Ishikawa (cell line): ENCODE measurements at regions not wholly inside any gene's neighbourhood (a gene's known extent, or its start where the extent isn't known, plus 50 kb on each side); places are given as distances from the start of the nearest gene placed in this dataset.

Source experiments
- CEBPB ChIP-seq: IDR thresholded peaks from 2 replicates; pipeline ENCODE4 v1.6.1; 2012
- CREB1 ChIP-seq: IDR thresholded peaks from 2 replicates; pipeline ENCODE4 v1.6.1; 2012; ENCODE audit warnings: low read depth
- EGR1 ChIP-seq: IDR thresholded peaks from 2 replicates; pipeline ENCODE4 v1.6.1; 2012
- EP300 ChIP-seq: IDR thresholded peaks from 2 replicates; pipeline ENCODE4 v1.6.1; 2012; ENCODE audit warnings: borderline replicate concordance
- FOXM1 ChIP-seq: IDR thresholded peaks from 2 replicates; pipeline ENCODE4 v1.6.1; 2012; ENCODE audit warnings: low read depth, borderline replicate concordance
- MAX ChIP-seq: IDR thresholded peaks from 2 replicates; pipeline ENCODE4 v1.6.1; 2012
- RAD21 ChIP-seq: IDR thresholded peaks from 2 replicates; pipeline ENCODE4 v1.6.1; 2012; ENCODE audit warnings: low read depth
- REST ChIP-seq: IDR thresholded peaks from 2 replicates; pipeline ENCODE4 v1.6.1; 2012; ENCODE audit warnings: low read depth, mild to moderate bottlenecking
- TAF1 ChIP-seq: IDR thresholded peaks from 2 replicates; pipeline ENCODE4 v1.6.1; 2012; ENCODE audit warnings: low read depth, mild to moderate bottlenecking
- TCF12 ChIP-seq: IDR thresholded peaks from 2 replicates; pipeline ENCODE4 v1.6.1; 2012; ENCODE audit warnings: low read depth
- TEAD4 ChIP-seq: IDR thresholded peaks from 2 replicates; pipeline ENCODE4 v1.6.1; 2012
- ZBTB7A ChIP-seq: IDR thresholded peaks from 2 replicates; pipeline ENCODE4 v1.6.1; 2012; ENCODE audit warnings: low read depth

- TF ChIP-seq CEBPB (no peak), MAX (no peak), EGR1 (no peak), TAF1 (no peak), TEAD4 (no peak), TCF12 (no peak), RAD21 (no peak), CREB1 (no peak), REST (no peak), EP300 (no peak), ZBTB7A (no peak), FOXM1 (no peak)
These were observed 72.1 kb downstream of the DDIT4L start for GRCh38 chr4:100118181-100118580.
